NCI-H1092 (cell line): ENCODE measurements at regions not wholly inside any gene's neighbourhood (a gene's known extent, or its start where the extent isn't known, plus 50 kb on each side); places are given as distances from the start of the nearest gene placed in this dataset.

Source experiments
- DNase-seq: peaks from one replicate; lab custom pipeline; 2025; lab: John Stamatoyannopoulos, UW

- DNase-seq: no peak
Measured at GRCh38 chr12:64999148-64999425, 122.0 kb downstream of the WIF1 start.
